Suppressor macrophage treated with lipopolysaccharide for 4 hours (primary cell): ENCODE measurements at regions not wholly inside any gene's neighbourhood (a gene's known extent, or its start where the extent isn't known, plus 50 kb on each side); places are given as distances from the start of the nearest gene placed in this dataset.

Experiments used
- DNase-seq: peaks from one replicate; pipeline ENCODE4 v3.0.0-alpha.2; 2020

DNA sequence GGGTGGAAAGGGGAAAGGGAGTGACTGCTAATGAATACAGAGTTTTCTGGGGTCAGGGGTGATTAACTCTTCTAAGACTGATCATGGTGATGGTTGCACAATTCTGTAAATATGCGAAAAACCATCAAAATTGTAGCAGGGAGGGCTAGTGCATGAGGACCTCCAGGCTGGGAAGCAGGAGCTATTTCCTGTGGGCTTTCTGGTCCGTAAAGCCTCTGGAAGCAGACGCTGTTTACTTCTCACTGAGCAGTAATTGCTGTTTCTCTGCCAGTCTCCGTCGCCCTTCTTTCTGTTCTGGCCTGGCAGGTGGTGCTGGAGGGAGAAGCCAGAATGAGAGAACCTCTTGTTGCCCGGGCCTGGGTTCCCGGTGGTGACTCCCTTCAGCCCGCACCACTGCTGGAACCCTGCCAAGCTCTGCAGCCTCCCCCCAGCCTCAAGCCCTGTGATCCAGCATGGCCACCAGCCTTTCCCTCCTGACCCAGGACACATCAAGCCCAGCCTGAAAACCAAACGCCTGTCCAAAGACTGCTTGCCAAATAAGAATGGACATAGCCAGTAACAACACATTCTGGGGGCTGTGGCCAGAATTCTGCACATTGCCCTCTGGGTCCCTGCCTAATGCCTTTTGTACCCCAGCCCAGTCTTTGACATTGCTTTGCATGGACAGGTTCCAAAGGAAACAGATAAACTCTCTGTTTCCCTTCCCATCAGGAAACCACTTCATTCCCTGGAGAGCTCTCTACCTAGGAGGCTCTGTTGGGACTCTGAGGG is 201.0 kb upstream of the NAV2 start:
- DNase-seq: no peak

DNA sequence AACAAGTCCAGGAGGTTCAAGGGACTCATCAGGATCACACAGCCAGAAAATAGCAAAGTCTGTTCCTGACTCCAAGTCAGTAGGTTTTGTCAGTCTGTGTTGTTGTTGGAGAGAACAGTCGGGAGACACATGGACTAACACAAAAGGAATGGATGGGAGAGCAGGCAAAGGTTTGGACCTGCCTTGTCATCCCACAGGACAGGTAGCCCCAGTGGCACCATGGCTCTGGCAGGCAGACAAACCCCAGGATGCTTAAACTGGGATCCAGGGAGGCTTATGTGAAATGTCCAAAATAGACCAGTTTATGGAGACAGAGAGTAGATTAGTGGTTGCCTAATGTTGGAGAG is 201.6 kb upstream of the NAV2 start:
- DNase-seq: no peak

DNA sequence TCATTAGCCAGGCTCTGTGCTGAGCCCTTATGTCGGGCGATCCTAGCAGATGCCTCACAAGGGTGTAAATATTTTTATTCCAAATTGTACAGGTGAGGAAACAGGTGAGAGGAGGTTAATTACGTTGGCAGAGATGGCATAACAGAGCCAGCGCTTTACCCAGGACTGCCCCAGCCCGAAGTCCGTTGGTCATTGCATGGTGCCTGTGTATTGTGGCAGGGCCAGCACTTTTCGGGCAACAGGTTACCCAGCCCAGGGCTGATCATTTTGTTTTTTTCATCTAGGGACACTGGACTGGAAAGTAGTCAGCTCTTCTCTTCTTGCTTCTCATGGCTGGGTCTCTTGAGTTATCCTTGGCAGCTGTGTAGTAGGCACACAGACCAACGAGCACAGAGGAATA is 202.2 kb upstream of the NAV2 start:
- no peak for DNase-seq

DNA sequence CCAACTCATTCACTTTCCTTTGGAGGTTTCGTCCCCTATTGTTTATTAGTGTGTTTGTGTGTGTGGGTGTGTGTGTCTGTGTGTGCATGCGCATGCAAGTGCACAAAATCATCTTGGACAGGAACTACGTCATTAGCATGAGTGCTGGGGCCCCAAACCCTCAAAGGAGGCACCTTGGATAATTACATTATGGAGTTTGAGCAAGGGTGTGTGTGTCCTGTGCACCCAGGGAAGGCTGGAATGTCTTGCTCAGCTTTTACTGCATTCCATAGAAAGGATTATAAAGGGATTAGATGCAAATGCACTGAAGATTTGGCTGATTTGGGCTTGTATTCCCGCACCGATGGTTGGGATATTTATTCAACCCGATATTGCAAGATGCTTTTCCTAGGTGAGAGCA is 203.4 kb upstream of the NAV2 start:
- no peak for DNase-seq

DNA sequence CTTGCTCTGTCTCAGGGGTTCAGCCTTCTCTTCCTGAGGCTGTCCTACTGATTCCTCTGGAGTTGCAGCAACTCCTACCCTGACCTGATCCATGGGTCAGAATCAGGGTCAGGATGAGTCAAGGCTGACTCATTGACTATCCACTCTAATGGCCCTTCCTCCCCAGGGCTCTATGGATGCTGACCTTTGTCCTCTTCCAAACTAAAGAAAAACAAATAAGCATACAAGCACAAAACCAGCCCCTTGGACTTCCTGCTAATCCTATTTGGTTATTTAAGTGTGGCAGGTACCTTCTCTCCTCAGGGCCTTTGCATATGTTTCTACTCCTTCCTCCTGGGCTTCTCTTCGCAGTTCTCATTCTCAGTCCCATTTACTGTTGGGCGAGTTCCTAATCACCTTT is 204.5 kb upstream of the NAV2 start:
- DNase-seq: no peak

DNA sequence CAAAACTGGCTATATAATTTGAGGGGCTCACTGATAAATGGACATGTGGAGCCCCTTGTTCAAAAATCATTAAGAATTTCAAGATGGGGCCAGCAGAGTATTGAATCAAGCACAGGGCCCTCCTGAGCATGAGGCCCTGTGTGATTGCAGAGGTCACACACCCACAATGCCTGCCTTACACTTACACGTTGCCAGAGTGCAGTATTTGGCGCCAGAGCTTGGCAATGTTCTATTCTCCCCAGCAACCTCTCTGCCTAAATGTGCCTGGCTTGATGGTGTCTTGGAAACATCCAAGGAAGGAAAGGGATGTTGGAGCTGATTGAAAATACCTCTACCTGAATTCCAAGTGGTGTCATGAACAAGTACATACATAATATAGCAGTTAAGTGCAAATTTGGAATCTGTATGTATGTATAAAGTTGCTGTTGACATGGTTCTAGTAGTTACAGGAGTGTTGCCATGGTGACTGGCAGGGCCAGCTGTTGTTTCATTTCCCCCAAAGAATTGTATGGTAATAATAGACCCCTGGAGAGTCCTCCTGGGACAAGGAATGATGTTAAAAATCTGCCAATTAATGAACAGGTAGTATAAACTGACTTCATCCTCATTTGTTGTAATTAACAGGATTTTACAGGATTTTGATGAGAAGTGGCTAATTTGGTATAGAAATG is 205.7 kb upstream of the NAV2 start:
- DNase-seq: no peak

DNA sequence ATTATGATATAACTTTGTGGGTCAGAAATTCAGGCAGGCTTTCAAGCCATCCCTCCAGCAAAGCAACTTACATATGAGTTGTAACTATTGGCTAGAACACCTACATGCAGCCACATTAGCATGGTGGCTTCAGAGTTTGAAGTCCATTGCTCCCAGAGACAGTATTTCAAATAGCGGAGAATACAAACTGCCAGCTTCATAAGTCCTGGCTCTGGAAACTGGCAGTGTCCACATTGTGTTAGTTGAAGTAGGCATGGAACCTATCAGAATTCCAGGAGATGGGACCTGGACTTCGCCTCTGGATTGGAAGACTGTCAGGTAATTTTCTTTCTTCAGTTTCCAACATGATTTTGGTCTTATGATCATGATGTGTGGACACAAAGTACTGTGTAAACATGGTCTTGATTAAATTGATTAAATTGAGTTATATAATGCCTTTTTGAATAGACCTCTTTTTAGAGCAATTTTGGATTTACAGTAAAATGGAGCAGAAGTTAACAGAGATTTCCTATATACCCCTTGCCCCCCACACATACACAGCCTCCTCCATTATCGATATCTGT is 209.9 kb upstream of the NAV2 start:
- no peak for DNase-seq

DNA sequence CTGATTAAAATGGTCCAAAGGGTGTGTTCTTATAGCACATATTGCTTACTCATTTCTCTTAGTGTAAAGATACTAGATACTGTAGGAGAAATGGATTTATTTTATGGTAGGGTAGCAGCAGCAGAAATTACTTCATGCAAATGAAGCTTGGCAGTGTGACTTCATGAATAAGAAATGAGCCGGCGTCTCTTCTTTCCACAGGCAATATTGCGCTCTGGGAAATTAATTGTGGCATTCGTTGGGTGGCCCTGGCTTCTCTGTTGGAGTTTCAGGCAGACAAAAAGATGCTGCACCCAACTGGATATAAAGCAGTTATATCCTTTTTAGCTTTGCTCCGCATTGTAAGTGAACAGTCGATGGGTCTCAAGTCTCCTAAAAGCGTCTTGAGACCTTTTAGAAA is 211.0 kb upstream of the NAV2 start:
- no peak for DNase-seq

DNA sequence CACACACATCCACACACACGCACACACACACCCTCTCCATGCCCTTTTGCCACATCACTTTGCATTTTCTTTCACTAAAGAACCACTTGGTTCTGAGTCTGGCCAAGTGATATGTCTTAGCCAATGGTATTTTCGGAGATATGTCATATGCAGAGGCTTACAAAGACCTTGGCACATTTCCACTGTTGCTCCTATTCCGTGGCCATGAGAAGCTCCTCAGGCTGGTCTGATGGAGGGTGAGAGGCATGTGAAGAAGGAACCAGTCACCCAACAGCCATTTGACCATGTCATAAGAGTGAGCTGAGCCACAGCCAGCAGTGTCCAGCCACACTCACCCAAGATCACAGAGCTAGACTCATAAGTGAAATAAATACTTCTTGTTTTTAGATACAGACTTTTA is 212.6 kb upstream of the NAV2 start:
- DNase-seq: no peak

DNA sequence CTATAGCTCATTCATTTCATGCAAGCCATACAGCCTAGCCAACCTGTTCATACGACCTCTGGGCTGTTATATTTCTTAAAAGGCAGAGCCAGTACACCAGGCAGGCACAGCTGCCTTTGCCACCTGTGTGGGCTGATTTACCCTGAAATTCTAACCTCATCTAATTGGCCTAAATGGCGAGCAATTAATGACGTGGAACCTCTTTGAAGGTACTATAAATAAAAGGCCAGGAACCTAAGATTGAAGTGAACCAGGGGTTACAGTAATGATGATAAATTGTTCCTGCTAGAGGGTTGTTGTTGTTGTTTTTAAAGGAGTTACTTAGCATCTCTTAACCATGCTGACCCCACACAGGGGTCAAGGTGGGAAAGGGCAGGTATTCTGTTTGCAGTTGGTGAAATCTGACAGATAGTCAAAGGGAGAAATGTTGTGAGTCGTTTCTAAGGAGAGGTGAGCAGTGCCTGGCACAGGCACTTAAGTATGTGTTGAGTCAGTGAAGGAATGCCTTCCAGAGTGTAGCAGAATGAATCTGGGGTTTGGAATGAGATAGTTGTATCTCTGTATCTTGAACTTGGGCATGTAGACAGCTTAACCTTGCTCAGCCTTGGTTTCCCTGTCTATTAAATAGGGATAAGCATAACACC is 213.5 kb upstream of the NAV2 start:
- no peak for DNase-seq

DNA sequence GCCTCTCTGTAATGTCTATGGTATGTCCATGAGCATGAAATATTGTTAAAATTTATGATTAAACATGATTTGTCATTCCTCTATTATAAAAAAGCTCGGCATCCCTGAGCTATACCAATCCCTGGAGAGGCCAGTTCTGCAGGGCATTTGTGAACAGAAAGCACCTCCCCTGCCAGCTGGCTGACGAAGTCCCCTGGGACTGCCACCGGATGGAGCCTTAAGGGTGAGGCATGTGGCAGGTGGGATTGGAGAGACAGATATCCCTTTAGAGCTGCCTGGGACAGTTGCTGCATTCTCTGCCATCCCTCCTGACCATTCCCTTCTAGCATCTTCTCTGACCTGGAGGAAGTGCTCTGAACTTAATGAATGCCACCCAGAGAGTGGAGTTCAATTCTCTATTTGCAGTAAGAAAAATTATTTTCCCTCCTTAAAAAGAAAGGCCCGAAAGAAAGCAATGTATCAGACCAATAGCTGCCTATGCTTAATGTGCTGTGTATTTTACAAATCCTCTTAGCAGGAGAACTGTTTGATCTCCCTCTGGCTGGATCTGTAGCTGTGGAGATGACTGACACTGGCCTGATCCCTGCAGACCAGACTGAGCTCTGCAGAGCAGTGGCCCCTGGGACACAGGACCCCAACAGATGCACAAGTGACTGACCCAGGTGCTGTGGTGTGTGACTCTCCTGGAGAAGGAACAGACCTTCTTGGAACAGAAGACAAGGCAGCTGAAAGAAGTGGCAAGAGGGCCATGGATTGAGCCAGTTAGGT is 219.0 kb upstream of the NAV2 start:
- no peak for DNase-seq

DNA sequence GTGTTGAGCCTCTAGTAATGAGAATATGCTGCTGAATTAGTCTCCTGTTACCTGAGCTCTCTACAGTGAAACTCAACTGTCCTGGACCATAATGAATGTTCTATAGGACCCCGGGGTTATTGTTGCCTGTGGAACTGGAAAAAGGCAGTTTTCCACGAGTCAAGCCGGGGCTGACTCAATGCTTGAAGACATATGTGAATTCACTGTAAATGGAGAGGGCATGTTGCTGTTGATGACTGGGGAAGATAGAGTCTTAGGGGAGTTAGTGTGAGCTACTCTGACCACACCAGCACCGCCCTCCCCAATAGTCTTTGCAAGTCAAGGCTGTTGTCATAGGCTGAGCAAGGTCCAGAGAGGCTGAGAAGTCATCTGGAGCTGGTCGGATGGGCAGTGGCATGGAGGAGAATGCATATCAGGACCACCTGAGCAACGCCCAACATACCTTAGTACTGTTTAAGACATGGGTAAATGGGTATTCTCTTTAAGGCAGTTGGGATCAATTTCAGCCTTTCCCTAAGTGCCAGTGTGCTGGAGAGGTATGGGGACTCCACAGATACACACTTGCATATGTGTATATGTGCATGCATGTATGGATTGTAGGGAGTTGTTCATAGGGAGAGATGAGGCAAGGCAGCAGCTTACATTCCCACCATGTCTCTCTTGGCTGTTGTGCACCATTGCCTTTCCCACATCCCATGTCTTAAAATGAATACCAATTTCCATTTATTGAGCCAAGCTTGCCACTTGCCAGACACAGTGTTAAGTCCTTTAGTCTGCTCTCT is 230.1 kb upstream of the NAV2 start:
- no peak for DNase-seq

DNA sequence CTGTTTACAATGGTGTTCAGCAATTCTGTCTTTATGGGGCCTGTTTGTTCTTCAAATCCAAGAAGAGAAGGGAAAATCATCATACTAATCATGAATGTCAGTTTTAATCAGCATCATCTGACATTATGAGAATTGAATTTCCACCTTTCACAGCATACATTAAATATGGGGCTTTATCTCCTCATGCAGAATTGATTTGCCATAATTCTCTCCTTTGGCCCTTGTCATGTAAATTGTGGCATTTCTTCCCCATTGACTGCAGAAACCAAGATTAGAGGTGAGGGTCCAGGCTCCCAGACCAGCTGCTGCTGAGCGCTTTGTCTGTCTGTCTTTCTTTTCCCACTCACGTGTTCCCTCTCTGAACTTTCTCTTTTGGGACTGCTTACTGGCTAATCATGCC is 232.1 kb upstream of the NAV2 start:
- no peak for DNase-seq

DNA sequence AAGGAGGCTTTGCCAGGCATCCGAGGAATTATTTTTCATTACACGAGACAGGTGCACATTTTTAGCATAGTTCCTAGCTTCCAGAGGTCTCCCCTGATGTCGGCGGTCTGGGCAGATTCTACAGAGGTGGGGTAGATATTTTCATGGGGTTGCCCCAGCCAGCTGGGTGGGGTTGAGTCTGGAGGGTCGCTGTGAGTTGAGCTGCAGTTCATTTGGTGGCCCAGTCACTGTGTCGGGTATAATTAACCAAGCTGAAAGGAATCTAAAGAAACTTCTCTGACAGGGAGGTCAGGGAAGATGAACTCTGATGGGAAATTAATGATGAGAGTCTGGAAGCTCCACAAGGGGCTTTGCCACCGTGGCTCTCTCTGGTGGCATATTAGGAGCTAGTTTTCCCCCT is 233.7 kb upstream of the NAV2 start:
- no peak for DNase-seq

DNA sequence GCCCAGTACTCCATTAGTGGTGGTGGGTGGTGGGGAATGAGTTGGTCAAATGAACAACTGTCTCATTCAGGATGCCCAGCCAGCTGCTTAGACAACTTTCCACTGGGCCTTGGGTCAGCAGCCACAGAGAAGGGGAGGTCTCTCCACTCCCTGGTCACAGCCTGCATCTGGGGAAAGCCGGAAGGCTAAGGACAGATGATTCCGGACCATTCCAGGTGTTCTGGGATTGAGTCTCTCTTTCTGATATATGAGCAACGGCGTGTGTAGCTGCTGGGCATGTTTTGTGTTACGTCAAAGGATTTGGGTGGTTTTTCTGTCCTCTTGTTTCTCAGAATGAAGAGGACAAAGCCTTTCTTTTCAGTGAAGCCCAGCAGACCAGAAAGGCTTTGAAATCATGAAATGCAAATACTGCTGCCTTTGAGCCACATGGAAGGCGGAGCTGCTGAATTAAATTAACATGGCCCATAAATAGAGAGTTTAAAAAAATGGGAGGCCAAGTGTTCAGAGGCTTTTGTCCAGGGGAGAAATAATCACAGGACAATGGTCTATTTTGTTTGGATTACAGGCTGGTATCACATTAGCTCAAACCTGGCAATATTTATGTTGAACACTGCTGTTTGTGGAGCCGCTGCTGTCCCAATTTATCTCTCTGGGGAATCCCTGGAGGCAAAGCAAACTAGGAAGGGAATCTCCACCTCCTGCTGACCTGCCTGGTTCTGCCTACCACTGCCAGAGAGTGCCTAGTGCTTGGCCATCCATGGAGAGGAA is 234.4 kb upstream of the E2F8 start:
- DNase-seq: no peak

DNA sequence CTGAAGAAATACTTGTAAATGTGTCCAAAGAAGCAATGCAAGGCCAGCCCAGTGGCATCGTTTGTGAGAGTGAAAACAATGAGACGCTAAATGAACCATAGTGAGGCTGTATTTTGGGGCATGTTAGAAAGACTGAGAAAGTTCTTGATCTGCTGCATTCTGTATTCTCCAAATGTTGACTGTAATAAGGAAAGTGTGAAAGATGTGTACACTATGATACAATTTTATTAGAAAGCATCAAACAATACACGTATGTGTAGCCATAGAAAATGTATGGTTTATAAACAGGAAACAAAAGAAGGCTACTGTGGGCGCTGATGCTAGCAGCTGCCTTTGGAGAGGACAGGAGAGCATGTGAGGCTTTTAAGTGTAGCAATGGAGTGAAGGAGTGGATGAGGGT is 233.5 kb upstream of the E2F8 start:
- DNase-seq: no peak

DNA sequence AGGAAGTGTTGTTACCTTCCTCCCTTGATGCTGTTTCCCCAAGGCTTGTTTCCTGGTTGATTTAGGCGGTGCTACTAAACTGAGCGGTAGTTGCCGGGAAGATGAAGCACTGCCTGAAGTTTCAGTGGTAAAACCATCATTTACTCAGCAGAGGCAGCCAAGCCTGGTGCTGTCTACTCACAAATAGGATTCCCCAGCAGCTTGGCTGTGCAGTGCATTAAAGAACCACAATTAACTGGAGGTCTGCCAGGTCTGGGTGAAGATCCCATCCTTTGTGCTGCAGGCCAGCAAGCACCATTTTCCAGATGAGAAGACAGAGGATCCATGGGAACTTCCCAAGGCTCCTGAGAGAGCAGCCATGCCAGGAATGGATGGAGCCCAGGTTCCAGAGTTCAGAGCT is 231.9 kb upstream of the E2F8 start:
- no peak for DNase-seq

DNA sequence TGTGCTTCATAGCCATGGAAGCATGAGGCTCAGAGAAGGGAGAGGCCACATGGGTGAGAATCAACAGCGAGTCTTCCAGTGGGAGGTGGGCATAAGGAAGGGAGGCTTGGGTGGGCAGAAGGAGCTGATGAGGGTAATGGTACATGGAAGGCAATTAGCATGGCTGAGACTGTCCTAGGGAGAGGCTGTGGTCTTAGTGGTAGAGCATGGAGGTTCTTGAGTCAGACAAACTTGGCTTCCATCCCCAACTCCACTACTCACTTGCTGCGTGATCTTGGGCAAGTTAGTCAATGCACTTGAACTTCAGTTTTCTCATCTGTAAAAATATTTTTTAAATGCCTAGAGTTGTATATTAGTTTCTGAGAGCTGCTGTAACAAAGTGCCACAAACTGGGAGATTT is 227.2 kb upstream of the E2F8 start:
- DNase-seq: no peak

DNA sequence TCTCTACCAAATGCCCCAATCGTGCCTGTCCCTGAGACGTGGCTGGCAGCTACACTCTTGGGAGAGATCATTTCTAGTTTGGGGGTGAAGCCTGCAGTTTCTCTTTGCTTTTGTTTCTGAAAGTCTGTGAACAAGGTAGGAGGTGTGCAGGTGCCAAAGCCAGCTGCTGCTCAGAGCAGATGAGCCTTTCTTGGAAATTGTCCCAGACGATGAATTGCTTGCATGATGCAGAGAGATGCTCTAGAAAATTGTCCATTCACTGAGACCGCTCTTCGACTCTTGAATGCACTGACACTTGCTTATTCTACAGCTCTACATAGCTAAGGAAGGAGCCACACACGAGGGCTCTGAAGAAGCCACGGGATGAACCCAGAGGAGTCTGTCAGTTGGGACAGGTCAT is 225.6 kb upstream of the E2F8 start:
- DNase-seq: no peak

DNA sequence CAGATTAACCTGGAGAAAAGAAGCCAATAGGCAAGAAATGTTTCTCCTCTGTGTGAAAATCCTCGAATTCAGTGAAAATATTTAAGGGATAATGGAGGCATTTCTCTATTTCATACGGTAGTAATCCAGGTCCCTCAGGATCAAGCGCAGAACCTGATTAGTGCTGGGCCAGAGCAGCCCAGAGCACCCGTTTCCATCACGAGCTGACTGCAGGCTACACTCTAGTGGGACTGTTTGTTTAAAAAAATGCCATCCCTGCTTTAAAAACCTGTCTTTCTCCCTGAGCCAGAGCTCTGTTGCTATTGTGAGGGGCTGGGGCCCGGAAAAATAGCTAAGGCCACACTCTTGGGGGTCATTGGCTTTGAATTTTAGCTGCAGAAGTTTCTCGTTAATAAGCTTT is 223.2 kb upstream of the E2F8 start:
- no peak for DNase-seq

DNA sequence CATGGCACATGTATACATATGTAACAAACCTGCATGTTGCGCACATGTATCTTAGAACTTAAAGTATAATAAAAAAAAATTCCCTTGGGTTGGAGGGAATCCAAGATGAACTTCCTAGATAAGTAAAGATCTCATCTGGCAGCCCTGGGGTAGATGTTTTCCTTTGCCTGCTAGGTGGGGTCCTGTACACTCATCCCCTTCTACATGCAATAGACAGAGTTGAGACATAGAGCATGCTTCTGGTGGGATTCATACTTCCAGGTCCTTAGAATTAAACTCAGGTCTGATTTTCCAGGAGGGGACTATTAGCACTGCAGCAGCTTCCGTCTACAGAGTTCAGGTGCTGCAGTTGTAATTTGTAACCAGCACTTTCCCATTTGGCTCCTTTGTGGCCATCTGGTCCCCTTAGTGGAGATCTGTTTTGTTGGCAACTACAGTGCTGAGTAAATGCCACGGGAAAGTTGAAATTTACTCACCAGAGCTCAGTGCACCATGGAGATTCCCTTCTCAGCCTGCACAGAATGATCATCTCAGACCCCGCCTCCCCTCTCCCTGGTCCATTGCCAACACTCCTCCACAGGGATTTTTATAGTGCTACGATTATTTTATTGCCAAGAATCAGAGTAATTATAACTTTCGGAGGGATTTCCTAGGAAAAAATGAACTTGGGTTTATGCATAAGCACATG is 220.1 kb upstream of the E2F8 start:
- no peak for DNase-seq
